ENCODE measurements at regions not wholly inside any gene's neighbourhood (a gene's known extent, or its start where the extent isn't known, plus 50 kb on each side); places are given as distances from the start of the nearest gene placed in this dataset.

GRCh38 chr10:130466271-130466997 lies 330.2 kb downstream of the GLRX3 start:
- DNase-seq, result no peak

GRCh38 chr10:130470286-130470685 lies 334.1 kb downstream of the GLRX3 start:
- no peak for DNase-seq

- no peak for DNase-seq
Measured at GRCh38 chr10:130470973-130471372, 334.8 kb downstream of the GLRX3 start.

- no peak for DNase-seq
Measured at GRCh38 chr10:130471486-130471885, 335.3 kb downstream of the GLRX3 start.

- DNase-seq, result no peak
Measured at GRCh38 chr10:130472236-130472635, 336.0 kb downstream of the GLRX3 start.

- no peak for DNase-seq
Measured at GRCh38 chr10:130474591-130474990, 338.4 kb downstream of the GLRX3 start.

GRCh38 chr10:130477360-130477759 lies 341.2 kb downstream of the GLRX3 start:
- no peak for DNase-seq

- no peak for DNase-seq
Measured at GRCh38 chr10:130479146-130479545, 343.0 kb downstream of the GLRX3 start.

- no peak for DNase-seq
Measured at GRCh38 chr10:130479926-130480325, 343.7 kb downstream of the GLRX3 start.

- no peak for DNase-seq
Measured at GRCh38 chr10:130480491-130480890, 344.3 kb downstream of the GLRX3 start.

- no peak for DNase-seq
Measured at GRCh38 chr10:130481076-130481930, 345.1 kb downstream of the GLRX3 start.

GRCh38 chr10:130481936-130482335 lies 345.7 kb downstream of the GLRX3 start:
- no peak for DNase-seq

- no peak for DNase-seq
Measured at GRCh38 chr10:130483691-130484467, 347.7 kb downstream of the GLRX3 start.

- no peak for DNase-seq
Measured at GRCh38 chr10:130484468-130485180, 348.4 kb downstream of the GLRX3 start.

- DNase-seq, result no peak
Measured at GRCh38 chr10:130485236-130485957, 349.2 kb downstream of the GLRX3 start.

GRCh38 chr10:130485958-130486895 lies 350.0 kb downstream of the GLRX3 start:
- DNase-seq, result no peak

- DNase-seq, result no peak
Measured at GRCh38 chr10:130486906-130487305, 350.7 kb downstream of the GLRX3 start.

GRCh38 chr10:130487566-130487965 lies 351.4 kb downstream of the GLRX3 start:
- no peak for DNase-seq

GRCh38 chr10:130489891-130490290 lies 353.7 kb downstream of the GLRX3 start:
- DNase-seq, result no peak

- no peak for DNase-seq
Measured at GRCh38 chr10:130491011-130491692, 355.0 kb downstream of the GLRX3 start.

Data from stimulated activated CD4-positive, alpha-beta T cell treated with anti-CD3 and anti-CD28 coated beads, Interleukin-2, amount 100 ng/mL, for 24 hours (primary cell).